HEK293 (cell line): ENCODE measurements at regions not wholly inside any gene's neighbourhood (a gene's known extent, or its start where the extent isn't known, plus 50 kb on each side); places are given as distances from the start of the nearest gene placed in this dataset.

Experiments used
- CTCF ChIA-PET: fragments of 350-600 bp; formaldehyde crosslinking; extraction: SDS; loops from one replicate; lab custom pipeline; 2021; ENCODE audit warnings: antibody characterized with exemption; lab: Yijun Ruan, JAX
- POLR2A ChIA-PET: fragments of 300-600 bp; formaldehyde crosslinking; extraction: SDS; loops from one replicate; lab custom pipeline; 2020; ENCODE audit warnings: antibody characterized with exemption, inconsistent platforms; lab: Yijun Ruan, JAX
- H3K27ac ChIP-seq: fragments of 200-500 bp; sonication (Bioruptor generic); 2 replicates; pipeline ENCODE4 v1.5.1; 2014; ENCODE audit warnings: low read depth, low read length, control low read depth, inconsistent platforms; ENCODE audit errors: extremely low read depth
- H3K36me3 ChIP-seq, 2 experiments: fragments of 200-500 bp in 1 of 2; sonication (Bioruptor generic) in 1 of 2; 1 replicate in 1 of 2; 2 replicates in 1 of 2; pipeline ENCODE4 v1.5.1; 2014 to 2017; ENCODE audit warnings: inconsistent platforms in 2 of 2, low read length in 2 of 2; ENCODE audit not compliant: control insufficient read depth in 2 of 2, insufficient read depth in 1 of 2
- H3K4me1 ChIP-seq: fragments of 200-500 bp; sonication (Bioruptor generic); 2 replicates; pipeline ENCODE4 v1.5.1; 2014; ENCODE audit warnings: mild to moderate bottlenecking, low read length, inconsistent platforms; ENCODE audit not compliant: control insufficient read depth, insufficient read depth
- H3K4me3 ChIP-seq: 2 replicates; pipeline ENCODE4 v1.5.1; 2011; ENCODE audit warnings: low read depth, mild to moderate bottlenecking, control low read depth, low read length, moderate library complexity
- H3K9me3 ChIP-seq: fragments of 200-500 bp; sonication (Bioruptor generic); 2 replicates; pipeline ENCODE4 v1.5.1; 2014; ENCODE audit warnings: low read depth, low read length, inconsistent platforms; ENCODE audit not compliant: control insufficient read depth, insufficient read depth
- GLI4 ChIP-seq: fragments of 450-650 bp; formaldehyde crosslinking; IDR thresholded peaks from 2 replicates; pipeline ENCODE4 v1.5.1; 2016; ENCODE audit warnings: missing biosample characterization, missing genetic modification characterization
- GLIS1 ChIP-seq: fragments of 450-650 bp; formaldehyde crosslinking; IDR thresholded peaks from 2 replicates; pipeline ENCODE4 v1.5.1; 2016; ENCODE audit warnings: missing biosample characterization, missing genetic modification characterization
- HIC1 ChIP-seq: fragments of 450-650 bp; formaldehyde crosslinking; IDR thresholded peaks from 2 replicates; pipeline ENCODE4 v1.5.1; 2016; ENCODE audit warnings: missing biosample characterization, missing genetic modification characterization
- IKZF3 ChIP-seq: fragments of 450-650 bp; IDR thresholded peaks from 2 replicates; pipeline ENCODE4 v1.5.0; 2018; ENCODE audit warnings: missing biosample characterization, mild to moderate bottlenecking, missing genetic modification characterization, moderate library complexity
- KLF7 ChIP-seq: fragments of 450-650 bp; formaldehyde crosslinking; IDR thresholded peaks from 2 replicates; pipeline ENCODE4 v1.5.1; 2016; ENCODE audit warnings: missing biosample characterization, missing genetic modification characterization, borderline replicate concordance
- MZF1 ChIP-seq: fragments of 450-650 bp; formaldehyde crosslinking; IDR thresholded peaks from 2 replicates; pipeline ENCODE4 v1.5.1; 2017; ENCODE audit warnings: missing biosample characterization, missing genetic modification characterization, borderline replicate concordance
- TSHZ1 ChIP-seq: fragments of 450-650 bp; formaldehyde crosslinking; IDR thresholded peaks from 2 replicates; pipeline ENCODE4 v1.5.1; 2016; ENCODE audit warnings: missing biosample characterization, missing genetic modification characterization, borderline replicate concordance
- ZBTB20 ChIP-seq: fragments of 450-650 bp; formaldehyde crosslinking; IDR thresholded peaks from 2 replicates; pipeline ENCODE4 v1.5.1; 2016; ENCODE audit warnings: missing biosample characterization, missing genetic modification characterization
- ZBTB26 ChIP-seq: fragments of 450-650 bp; formaldehyde crosslinking; optimal IDR thresholded peaks from 2 replicates; pipeline ENCODE3; 2016; ENCODE audit warnings: missing biosample characterization, mild to moderate bottlenecking, missing genetic modification characterization
- ZBTB48 ChIP-seq: fragments of 450-650 bp; formaldehyde crosslinking; IDR thresholded peaks from 2 replicates; pipeline ENCODE4 v1.5.1; 2016; ENCODE audit warnings: missing biosample characterization, missing genetic modification characterization
- ZNF16 ChIP-seq: fragments of 450-650 bp; formaldehyde crosslinking; IDR thresholded peaks from 2 replicates; pipeline ENCODE4 v1.5.1; 2016; ENCODE audit warnings: low read depth, missing biosample characterization, missing genetic modification characterization
- ZNF24 ChIP-seq: fragments of 450-650 bp; formaldehyde crosslinking; IDR thresholded peaks from 2 replicates; pipeline ENCODE4 v1.5.1; 2016; ENCODE audit warnings: missing biosample characterization, missing genetic modification characterization
- ZNF311 ChIP-seq: fragments of 450-650 bp; formaldehyde crosslinking; IDR thresholded peaks from 2 replicates; pipeline ENCODE4 v1.5.1; 2017; ENCODE audit warnings: missing biosample characterization, missing genetic modification characterization, borderline replicate concordance
- ZNF394 ChIP-seq: fragments of 450-650 bp; formaldehyde crosslinking; IDR thresholded peaks from 2 replicates; pipeline ENCODE4 v1.5.1; 2016; ENCODE audit warnings: missing biosample characterization, missing genetic modification characterization, mild to moderate bottlenecking, moderate library complexity, borderline replicate concordance
- ZNF449 ChIP-seq: fragments of 450-650 bp; formaldehyde crosslinking; IDR thresholded peaks from 2 replicates; pipeline ENCODE4 v1.5.1; 2017; ENCODE audit warnings: missing biosample characterization, mild to moderate bottlenecking, missing genetic modification characterization, moderate library complexity
- ZNF530 ChIP-seq: fragments of 450-650 bp; formaldehyde crosslinking; IDR thresholded peaks from 2 replicates; pipeline ENCODE4 v1.5.1; 2016; ENCODE audit warnings: low read depth, missing biosample characterization, missing genetic modification characterization
- ZNF548 ChIP-seq: fragments of 450-650 bp; formaldehyde crosslinking; IDR thresholded peaks from 2 replicates; pipeline ENCODE4 v1.5.1; 2016; ENCODE audit warnings: missing biosample characterization, missing genetic modification characterization
- ZNF660 ChIP-seq: fragments of 450-650 bp; IDR thresholded peaks from 2 replicates; pipeline ENCODE4 v1.5.1; 2018; ENCODE audit warnings: missing biosample characterization, mild to moderate bottlenecking, missing genetic modification characterization
- ZNF677 ChIP-seq: fragments of 450-650 bp; IDR thresholded peaks from 2 replicates; pipeline ENCODE4 v1.5.0; 2018; ENCODE audit warnings: missing biosample characterization, mild to moderate bottlenecking, missing genetic modification characterization, moderate library complexity
- ZSCAN18 ChIP-seq: fragments of 450-650 bp; formaldehyde crosslinking; IDR thresholded peaks from 2 replicates; pipeline ENCODE4 v1.5.1; 2016; ENCODE audit warnings: missing biosample characterization, missing genetic modification characterization
- TF ChIP-seq, protein P1 (sequence below): fragments of 450-650 bp; formaldehyde crosslinking; IDR thresholded peaks from 2 replicates; pipeline ENCODE4 v1.5.1; 2016; ENCODE audit warnings: missing biosample characterization, missing genetic modification characterization, borderline replicate concordance
- TF ChIP-seq, protein P2 (sequence below): fragments of 450-650 bp; formaldehyde crosslinking; IDR thresholded peaks from 2 replicates; pipeline ENCODE4 v1.5.1; 2016; ENCODE audit warnings: missing biosample characterization, missing genetic modification characterization

GRCh38 chr3:106157411-106157810, 288.6 kb upstream of the CBLB start:
- no peaks in the 10 kb centered on the region for H3K4me1 ChIP-seq
- no peak overlapping the region for H3K4me3 ChIP-seq
- no peak overlapping the region for H3K27ac ChIP-seq
- ChIA-PET POLR2A (no interaction called here), CTCF (no interaction called here)
- no peaks in the 10 kb centered on the region for H3K9me3 ChIP-seq
- H3K36me3 ChIP-seq = no peaks in the 10 kb centered on the region
- TF ChIP-seq ZNF394 (tag by site-specific recombination) (no peak), ZNF311 (tag by site-specific recombination) (no peak), ZNF449 (tag by site-specific recombination) (no peak), TSHZ1 (tag by site-specific recombination) (no peak), ZBTB48 (tag by site-specific recombination) (no peak), ZSCAN18 (tag by site-specific recombination) (no peak), ZNF24 (tag by site-specific recombination) (no peak), IKZF3 (tag by site-specific recombination) (no peak), ZNF16 (tag by site-specific recombination) (no peak), ZNF548 (tag by site-specific recombination) (no peak), ZBTB20 (tag by site-specific recombination) (no peak), HIC1 (tag by site-specific recombination) (no peak)
- TF ChIP-seq, protein P1, sequence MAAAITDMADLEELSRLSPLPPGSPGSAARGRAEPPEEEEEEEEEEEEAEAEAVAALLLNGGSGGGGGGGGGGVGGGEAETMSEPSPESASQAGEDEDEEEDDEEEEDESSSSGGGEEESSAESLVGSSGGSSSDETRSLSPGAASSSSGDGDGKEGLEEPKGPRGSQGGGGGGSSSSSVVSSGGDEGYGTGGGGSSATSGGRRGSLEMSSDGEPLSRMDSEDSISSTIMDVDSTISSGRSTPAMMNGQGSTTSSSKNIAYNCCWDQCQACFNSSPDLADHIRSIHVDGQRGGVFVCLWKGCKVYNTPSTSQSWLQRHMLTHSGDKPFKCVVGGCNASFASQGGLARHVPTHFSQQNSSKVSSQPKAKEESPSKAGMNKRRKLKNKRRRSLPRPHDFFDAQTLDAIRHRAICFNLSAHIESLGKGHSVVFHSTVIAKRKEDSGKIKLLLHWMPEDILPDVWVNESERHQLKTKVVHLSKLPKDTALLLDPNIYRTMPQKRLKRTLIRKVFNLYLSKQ (tag by site-specific recombination) = no peak

DNA sequence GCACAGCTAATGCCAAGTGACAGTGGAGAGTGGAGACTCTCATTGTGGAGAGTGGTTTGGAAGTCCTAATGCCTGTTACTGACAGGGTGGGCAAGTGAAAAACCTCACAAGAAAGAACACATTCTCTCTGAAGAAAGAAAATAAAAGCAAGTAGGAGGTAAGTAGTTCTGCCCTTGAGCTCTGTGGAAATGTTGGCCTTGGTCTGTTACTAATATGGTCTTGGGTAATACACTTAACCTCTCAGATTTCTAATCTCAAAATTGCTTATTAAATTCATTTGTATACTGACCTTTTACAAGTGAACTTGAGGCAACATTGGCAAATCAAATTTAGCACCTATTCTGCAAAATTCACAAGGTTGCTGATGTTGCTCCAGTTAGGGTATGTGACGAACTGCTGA, 291.6 kb upstream of the CBLB start:
- Histone ChIP-seq H3K9me3 (no peaks in the 10 kb centered on the region), H3K4me3 (no peak overlapping the region), H3K36me3 (no peaks in the 10 kb centered on the region), H3K4me1 (no peaks in the 10 kb centered on the region), H3K27ac (no peak overlapping the region)
- ChIA-PET POLR2A (no interaction called here), CTCF (interaction anchor here (0.8 kb wide), 1 partner anchor 11 kb away, joined by 4 read pairs; no protein-coding TSS in a partner anchor)
- no peak for TF ChIP-seq GLIS1 (tag by site-specific recombination)
- TF ChIP-seq GLI4 (tag by site-specific recombination) = no peak
- no peak for TF ChIP-seq MZF1 (tag by site-specific recombination)
- no peak for TF ChIP-seq ZNF660
- TF ChIP-seq KLF7 (tag by site-specific recombination) = no peak
- no peak for TF ChIP-seq ZNF530
- no peak for TF ChIP-seq IKZF3 (tag by site-specific recombination)
- no peak for TF ChIP-seq ZNF548 (tag by site-specific recombination)
- TF ChIP-seq, protein P2, sequence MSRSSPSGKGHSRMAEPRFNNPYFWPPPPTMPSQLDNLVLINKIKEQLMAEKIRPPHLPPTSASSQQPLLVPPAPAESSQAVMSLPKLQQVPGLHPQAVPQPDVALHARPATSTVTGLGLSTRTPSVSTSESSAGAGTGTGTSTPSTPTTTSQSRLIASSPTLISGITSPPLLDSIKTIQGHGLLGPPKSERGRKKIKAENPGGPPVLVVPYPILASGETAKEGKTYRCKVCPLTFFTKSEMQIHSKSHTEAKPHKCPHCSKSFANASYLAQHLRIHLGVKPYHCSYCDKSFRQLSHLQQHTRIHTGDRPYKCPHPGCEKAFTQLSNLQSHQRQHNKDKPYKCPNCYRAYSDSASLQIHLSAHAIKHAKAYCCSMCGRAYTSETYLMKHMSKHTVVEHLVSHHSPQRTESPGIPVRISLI (tag by site-specific recombination) = no peak
- no peak for TF ChIP-seq ZBTB26 (tag by site-specific recombination)
- TF ChIP-seq ZNF677 (tag by site-specific recombination) = no peak
